ENCODE measurements at regions not wholly inside any gene's neighbourhood (a gene's known extent, or its start where the extent isn't known, plus 50 kb on each side); places are given as distances from the start of the nearest gene placed in this dataset.
A peak's percentile ranks its signal among the peaks of the same experiment; 100 is the strongest.

DNA sequence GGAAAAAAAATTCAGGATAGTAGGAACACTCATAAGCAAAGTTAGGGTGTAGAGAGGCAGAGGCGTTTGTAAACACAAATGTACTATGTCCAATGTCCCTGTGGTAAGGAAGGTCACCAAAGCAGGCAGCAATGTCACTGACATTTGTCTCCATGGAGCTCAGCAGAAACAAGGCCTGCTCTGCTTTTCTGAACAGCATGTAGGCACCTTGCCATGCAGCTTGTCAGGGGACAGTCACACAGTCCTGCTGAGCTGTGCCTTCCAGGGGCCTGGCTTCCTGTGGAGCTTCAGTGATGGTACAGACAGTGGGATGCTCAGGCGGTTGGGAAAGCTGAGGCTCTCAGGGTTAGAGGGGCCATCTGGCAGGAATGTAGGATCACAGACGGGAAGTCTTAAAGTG, 74.5 kb upstream of the HS3ST1 start:
- 26 to 30% methylated on average over 3 of the region's 3 CpGs for WGBS, 2 donors
- FAIRE-seq (no peak), ATAC-seq (peak in 3 of 4 donors; percentile 28 to 46 (median 37)), DNase-seq (peak in 3 of 6 donors; percentile 12 to 31 (median 26))
- no peaks in the 10 kb centered on the region for H3K9me3 ChIP-seq
- TF ChIP-seq, protein P1, sequence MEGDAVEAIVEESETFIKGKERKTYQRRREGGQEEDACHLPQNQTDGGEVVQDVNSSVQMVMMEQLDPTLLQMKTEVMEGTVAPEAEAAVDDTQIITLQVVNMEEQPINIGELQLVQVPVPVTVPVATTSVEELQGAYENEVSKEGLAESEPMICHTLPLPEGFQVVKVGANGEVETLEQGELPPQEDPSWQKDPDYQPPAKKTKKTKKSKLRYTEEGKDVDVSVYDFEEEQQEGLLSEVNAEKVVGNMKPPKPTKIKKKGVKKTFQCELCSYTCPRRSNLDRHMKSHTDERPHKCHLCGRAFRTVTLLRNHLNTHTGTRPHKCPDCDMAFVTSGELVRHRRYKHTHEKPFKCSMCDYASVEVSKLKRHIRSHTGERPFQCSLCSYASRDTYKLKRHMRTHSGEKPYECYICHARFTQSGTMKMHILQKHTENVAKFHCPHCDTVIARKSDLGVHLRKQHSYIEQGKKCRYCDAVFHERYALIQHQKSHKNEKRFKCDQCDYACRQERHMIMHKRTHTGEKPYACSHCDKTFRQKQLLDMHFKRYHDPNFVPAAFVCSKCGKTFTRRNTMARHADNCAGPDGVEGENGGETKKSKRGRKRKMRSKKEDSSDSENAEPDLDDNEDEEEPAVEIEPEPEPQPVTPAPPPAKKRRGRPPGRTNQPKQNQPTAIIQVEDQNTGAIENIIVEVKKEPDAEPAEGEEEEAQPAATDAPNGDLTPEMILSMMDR (IDR thresholded peaks at IDR 0.05), result no peak
- H3K27ac ChIP-seq, result no peak overlapping the region
- no peaks in the 10 kb centered on the region for H3K36me3 ChIP-seq
- no peak overlapping the region for H3K4me3 ChIP-seq
- intact Hi-C loops (cut with DNase I), result no loop called here
- H3K4me1 ChIP-seq, result peaks cover 0 to 6% (median 0%) of the 10 kb centered on the region in 3 donors
- no peaks in the 10 kb centered on the region for H3K27me3 ChIP-seq

DNA sequence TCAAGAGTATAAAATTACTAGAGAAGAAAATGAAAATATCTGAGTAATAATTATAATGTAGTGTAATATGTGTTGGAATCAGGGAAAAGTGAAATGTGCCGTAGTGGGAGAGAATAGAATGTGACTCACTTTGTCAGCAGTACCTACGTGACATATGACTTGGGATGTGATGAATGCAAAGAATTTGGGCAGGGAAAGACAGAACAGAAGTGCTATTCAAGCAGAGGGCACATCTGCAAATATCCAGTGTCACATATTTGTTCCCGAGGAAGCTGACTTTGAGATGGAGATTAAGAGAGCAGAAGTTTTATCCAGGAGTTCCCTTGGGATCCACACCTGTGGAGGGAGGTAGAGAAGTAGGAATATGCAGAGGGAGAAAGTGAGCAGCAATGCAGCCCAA, 69.3 kb upstream of the HS3ST1 start:
- H3K27ac ChIP-seq, result no peak overlapping the region
- no peak overlapping the region for H3K4me3 ChIP-seq
- no peaks in the 10 kb centered on the region for H3K4me1 ChIP-seq
- no peaks in the 10 kb centered on the region for H3K27me3 ChIP-seq
- no peak for DNase-seq
- ATAC-seq, result no peak
- no peaks in the 10 kb centered on the region for H3K9me3 ChIP-seq
- intact Hi-C loops (cut with DNase I), result no loop called here
- FAIRE-seq, result no peak
- 64% methylated on average over 3 of the region's 3 CpGs for WGBS, 2 donors
- H3K36me3 ChIP-seq, result no peaks in the 10 kb centered on the region
- TF ChIP-seq, protein P1 (IDR thresholded peaks at IDR 0.05), result no peak

DNA sequence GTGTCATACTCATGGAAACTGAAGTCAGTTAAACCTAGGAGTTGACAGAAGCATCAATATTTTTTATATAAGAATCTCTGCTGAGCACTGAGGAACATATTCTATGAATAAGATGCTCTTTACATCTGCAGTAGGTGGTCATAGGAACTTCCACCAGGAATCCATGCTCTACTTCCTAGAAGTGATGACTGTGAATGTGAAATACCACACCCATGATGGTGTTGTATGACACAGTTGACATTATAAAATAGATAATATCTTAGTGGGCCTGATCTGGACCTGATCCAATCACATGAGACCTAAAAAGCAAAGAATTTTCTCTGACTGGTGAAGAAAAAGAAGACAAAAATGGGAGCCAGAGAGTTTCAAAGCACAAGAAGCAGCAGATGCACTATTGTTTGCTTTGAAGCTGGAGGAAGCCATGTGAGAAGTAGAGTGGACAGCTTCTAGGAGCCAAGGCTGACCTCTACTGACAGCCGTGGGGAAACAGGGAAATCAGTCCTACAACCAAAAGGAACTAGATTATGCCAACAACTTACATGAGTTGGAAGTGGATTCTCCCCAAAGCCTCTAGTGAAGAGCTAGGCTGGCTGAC, 68.6 kb upstream of the HS3ST1 start:
- FAIRE-seq, result no peak
- WGBS, 2 donors, result 44 to 84% methylated on average over 1 of the region's 1 CpG
- TF ChIP-seq, protein P1 (IDR thresholded peaks at IDR 0.05), result no peak

DNA sequence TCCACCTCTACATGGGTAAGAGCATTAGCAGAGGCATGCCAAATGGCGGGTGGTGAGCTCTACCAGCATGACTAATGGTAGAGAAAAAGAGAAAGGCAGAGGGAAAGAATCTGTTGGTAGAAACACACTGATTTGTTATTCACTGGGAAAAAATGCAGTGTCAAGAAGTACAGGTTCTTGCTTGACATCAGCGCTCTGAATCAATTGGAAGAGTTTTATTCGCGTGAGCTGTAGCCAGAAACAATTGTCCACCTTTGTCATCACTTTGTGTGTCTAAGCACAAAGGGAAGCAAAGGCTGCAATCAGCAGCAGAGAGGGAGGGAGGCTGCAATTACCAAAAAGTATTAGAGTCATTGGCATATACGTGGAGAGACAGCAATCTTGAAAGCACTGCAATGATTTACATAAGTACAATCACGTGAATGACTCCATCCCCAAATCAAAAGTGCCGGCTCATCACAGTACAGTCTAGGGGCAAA, 67.7 kb upstream of the HS3ST1 start:
- FAIRE-seq (no peak), ATAC-seq (no peak), DNase-seq (no peak)
- intact Hi-C loops (cut with DNase I), result no loop called here
- no peak overlapping the region for H3K4me3 ChIP-seq
- WGBS, 2 donors, result 59 to 74% methylated on average over 7 of the region's 7 CpGs
- H3K36me3 ChIP-seq, result no peaks in the 10 kb centered on the region
- no peak overlapping the region for H3K27ac ChIP-seq
- H3K9me3 ChIP-seq, result no peaks in the 10 kb centered on the region
- H3K27me3 ChIP-seq, result no peaks in the 10 kb centered on the region
- H3K4me1 ChIP-seq, result no peaks in the 10 kb centered on the region
- TF ChIP-seq, protein P1 (IDR thresholded peaks at IDR 0.05), result no peak

More for the DNA sequence above, 68.6 kb upstream of the HS3ST1 start:
- Histone ChIP-seq H3K36me3 (no peaks in the 10 kb centered on the region), H3K27me3 (no peaks in the 10 kb centered on the region), H3K27ac (no peak overlapping the region), H3K4me3 (no peak overlapping the region), H3K4me1 (no peaks in the 10 kb centered on the region), H3K9me3 (no peaks in the 10 kb centered on the region)
- ATAC-seq (no peak), DNase-seq (no peak)
- intact Hi-C loops (cut with DNase I), result no loop called here

DNA sequence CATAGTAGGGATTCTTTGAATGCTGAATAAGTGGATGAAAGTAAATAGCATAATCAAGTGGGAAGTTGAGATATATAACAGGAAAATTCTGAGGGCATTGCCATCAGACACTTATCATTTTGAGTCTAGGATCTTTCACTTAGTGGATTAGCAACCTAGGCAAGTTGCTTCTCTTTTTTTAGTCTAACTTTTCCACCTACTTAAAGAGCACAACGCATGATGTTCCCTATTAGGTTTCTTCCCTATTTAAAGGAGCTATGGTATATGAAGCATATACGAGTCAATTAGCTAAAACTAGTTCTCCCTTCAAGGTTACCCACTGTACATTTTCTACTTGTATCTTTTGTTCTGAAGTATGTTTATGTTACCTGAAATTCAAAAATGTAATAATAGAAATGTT, 67.1 kb upstream of the HS3ST1 start:
- H3K9me3 ChIP-seq, result no peaks in the 10 kb centered on the region
- peak in 1 of 4 donors; percentile 39 for ATAC-seq
- WGBS, 2 donors, result 56 to 66% methylated on average over 2 of the region's 2 CpGs
- DNase-seq, result no peak
- H3K27ac ChIP-seq, result no peak overlapping the region
- H3K27me3 ChIP-seq, result no peaks in the 10 kb centered on the region
- no peak for FAIRE-seq
- H3K36me3 ChIP-seq, result no peaks in the 10 kb centered on the region
- intact Hi-C loops (cut with DNase I), result no loop called here
- H3K4me3 ChIP-seq, result no peak overlapping the region
- H3K4me1 ChIP-seq, result no peaks in the 10 kb centered on the region
- TF ChIP-seq, protein P1 (IDR thresholded peaks at IDR 0.05), result no peak

Measured in pancreas (tissue), 10 donors.